Gastroesophageal sphincter (tissue), 3 donors: ENCODE measurements at regions not wholly inside any gene's neighbourhood (a gene's known extent, or its start where the extent isn't known, plus 50 kb on each side); places are given as distances from the start of the nearest gene placed in this dataset.

ENCODE experiments used
- EP300 ChIP-seq: sonication (generic); formaldehyde crosslinking; IDR thresholded peaks from one replicate; pipeline ENCODE4 v1.6.1; 2017; ENCODE audit warnings: antibody characterized with exemption, mild to moderate bottlenecking
- POLR2A ChIP-seq, 2 donors: fragments of 450-650 bp; IDR thresholded peaks; one replicate each; pipeline ENCODE4 v1.6.1; 2017; ENCODE audit warnings: antibody characterized with exemption in 2 of 2, mild to moderate bottlenecking in 2 of 2, moderate library complexity in 1 of 2
- TF ChIP-seq, protein P1 (sequence below), 4 experiments: fragments of 200-600 bp in 2 of 4; fragments of 450-650 bp in 2 of 4; sonication (generic) in 1 of 4; IDR thresholded peaks; one replicate each; pipeline ENCODE4 v1.5.1; 2017 to 2019; ENCODE audit warnings: antibody characterized with exemption in 4 of 4, mild to moderate bottlenecking in 2 of 4, moderate library complexity in 2 of 4

DNA sequence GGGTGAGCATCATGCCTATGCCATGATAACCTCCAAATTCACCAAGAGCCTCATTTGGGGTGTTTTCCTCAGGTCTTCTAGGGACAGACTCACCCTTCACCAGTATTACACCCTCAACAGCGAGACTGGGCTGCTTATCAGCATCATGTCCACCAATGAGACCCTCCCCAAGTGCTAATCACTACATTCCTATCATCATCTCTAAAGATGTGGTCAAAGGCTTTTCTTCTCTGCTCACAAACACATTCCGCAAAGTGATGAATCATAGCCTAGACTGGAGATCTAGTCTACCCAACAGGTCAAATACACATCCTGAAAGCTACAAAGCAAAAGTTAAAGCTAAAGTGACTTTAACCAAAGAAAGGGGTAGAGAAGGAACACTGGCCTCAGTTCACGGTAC lies 75.3 kb upstream of the C7orf33 start:
- TF ChIP-seq POLR2A (IDR thresholded peaks at IDR 0.05) (no peak), EP300 (no peak)
- TF ChIP-seq, protein P1, sequence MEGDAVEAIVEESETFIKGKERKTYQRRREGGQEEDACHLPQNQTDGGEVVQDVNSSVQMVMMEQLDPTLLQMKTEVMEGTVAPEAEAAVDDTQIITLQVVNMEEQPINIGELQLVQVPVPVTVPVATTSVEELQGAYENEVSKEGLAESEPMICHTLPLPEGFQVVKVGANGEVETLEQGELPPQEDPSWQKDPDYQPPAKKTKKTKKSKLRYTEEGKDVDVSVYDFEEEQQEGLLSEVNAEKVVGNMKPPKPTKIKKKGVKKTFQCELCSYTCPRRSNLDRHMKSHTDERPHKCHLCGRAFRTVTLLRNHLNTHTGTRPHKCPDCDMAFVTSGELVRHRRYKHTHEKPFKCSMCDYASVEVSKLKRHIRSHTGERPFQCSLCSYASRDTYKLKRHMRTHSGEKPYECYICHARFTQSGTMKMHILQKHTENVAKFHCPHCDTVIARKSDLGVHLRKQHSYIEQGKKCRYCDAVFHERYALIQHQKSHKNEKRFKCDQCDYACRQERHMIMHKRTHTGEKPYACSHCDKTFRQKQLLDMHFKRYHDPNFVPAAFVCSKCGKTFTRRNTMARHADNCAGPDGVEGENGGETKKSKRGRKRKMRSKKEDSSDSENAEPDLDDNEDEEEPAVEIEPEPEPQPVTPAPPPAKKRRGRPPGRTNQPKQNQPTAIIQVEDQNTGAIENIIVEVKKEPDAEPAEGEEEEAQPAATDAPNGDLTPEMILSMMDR (IDR thresholded peaks at IDR 0.05) = no peak
